ENCODE measurements at regions not wholly inside any gene's neighbourhood (a gene's known extent, or its start where the extent isn't known, plus 50 kb on each side); places are given as distances from the start of the nearest gene placed in this dataset.

DNA sequence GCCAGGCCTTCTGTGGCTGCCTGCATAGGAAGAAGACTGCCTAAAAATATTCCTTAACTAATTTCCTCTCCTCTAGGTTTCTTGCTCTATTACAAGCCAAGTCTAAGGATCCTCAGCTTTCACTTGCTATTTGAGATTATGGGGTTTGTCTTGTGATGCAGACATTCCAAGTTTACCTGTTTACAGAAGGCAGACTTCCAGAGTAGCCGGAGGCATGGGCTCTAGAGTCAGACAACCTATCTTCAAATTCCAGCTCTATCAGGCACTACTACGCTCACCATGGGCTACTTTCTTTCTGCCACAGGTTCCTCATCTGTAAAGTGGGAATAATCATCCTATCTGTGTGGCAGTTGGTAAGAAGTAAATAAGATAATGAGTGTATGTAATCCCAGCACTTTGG is 95.6 kb upstream of the BCL6 start:
- Histone ChIP-seq H3K4me1 (no peaks in the 10 kb centered on the region), H3K27ac (no peak overlapping the region), H3K9me3 (no peaks in the 10 kb centered on the region), H3K4me3 (no peak overlapping the region), H3K27me3 (no peaks in the 10 kb centered on the region), H3K36me3 (no peaks in the 10 kb centered on the region)
- no peak for DNase-seq (ENCODE audit: low spot score)
- TF ChIP-seq, protein P1, sequence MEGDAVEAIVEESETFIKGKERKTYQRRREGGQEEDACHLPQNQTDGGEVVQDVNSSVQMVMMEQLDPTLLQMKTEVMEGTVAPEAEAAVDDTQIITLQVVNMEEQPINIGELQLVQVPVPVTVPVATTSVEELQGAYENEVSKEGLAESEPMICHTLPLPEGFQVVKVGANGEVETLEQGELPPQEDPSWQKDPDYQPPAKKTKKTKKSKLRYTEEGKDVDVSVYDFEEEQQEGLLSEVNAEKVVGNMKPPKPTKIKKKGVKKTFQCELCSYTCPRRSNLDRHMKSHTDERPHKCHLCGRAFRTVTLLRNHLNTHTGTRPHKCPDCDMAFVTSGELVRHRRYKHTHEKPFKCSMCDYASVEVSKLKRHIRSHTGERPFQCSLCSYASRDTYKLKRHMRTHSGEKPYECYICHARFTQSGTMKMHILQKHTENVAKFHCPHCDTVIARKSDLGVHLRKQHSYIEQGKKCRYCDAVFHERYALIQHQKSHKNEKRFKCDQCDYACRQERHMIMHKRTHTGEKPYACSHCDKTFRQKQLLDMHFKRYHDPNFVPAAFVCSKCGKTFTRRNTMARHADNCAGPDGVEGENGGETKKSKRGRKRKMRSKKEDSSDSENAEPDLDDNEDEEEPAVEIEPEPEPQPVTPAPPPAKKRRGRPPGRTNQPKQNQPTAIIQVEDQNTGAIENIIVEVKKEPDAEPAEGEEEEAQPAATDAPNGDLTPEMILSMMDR (IDR thresholded peaks at IDR 0.05), result no peak

DNA sequence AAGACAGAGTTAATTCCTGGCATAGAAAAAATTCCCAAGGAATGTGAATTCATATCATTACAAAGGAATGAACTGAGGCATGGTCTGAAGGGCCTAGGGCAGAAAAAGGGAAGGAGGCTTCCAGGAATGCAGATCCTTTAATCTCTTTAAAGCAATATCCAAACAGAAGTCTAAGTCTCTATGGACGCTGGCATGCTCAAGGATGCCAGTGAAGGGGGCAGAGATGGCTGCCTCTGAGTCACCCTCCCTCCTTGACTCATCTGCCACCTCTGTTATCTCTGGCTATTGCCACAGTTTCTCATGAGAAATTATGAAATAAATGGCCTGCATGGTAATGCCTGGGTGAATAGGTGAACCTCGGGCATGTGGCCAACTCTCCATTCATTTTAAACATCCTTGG is 96.3 kb upstream of the BCL6 start:
- no peaks in the 10 kb centered on the region for H3K9me3 ChIP-seq
- H3K27me3 ChIP-seq, result no peaks in the 10 kb centered on the region
- TF ChIP-seq, protein P1 (IDR thresholded peaks at IDR 0.05), result no peak
- H3K4me1 ChIP-seq, result no peaks in the 10 kb centered on the region
- DNase-seq (ENCODE audit: low spot score), result no peak
- H3K4me3 ChIP-seq, result no peak overlapping the region
- H3K36me3 ChIP-seq, result no peaks in the 10 kb centered on the region
- H3K27ac ChIP-seq, result no peak overlapping the region

DNA sequence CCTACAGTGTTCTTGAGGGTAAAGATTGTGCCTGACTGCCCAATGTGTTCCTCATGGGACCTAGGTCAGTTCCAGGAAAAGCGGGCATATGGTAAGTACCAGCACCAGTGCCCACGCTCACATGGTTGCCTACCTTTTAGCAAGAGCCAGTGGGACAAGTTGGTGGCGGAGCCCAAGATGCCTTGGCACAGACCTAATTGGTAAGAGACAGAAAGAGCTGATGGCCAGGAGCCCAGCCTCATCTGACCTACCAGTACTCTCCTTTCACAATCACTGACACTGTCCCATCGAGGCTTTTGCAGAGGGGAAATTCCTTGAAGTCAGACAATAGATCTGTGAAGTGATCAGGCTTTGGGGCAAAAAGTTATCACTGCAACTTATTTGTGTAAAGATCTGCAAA is 98.4 kb upstream of the BCL6 start:
- Histone ChIP-seq H3K27me3 (no peaks in the 10 kb centered on the region), H3K27ac (no peak overlapping the region), H3K4me1 (no peaks in the 10 kb centered on the region), H3K9me3 (no peaks in the 10 kb centered on the region), H3K36me3 (no peaks in the 10 kb centered on the region), H3K4me3 (no peak overlapping the region)
- DNase-seq (ENCODE audit: low spot score), result no peak
- TF ChIP-seq, protein P1 (IDR thresholded peaks at IDR 0.05), result no peak

DNA sequence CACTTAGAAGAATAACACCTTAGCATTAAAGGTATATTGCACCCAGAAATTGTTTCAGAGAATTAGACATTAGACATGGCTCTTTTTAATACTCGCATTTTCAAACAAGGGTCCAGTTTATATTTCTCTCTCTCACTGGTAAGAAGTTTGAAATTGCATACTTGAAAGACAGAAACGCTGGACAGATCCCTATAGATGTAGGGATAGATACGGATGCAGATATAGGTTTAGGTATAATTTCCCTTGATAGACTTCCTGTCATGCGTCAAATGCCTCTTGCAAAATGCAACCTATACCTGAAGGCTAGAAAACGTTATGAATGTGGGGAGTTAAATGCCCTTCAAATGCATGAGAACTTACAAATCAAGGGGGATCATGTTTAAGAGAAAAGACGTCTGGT is 99.4 kb upstream of the BCL6 start:
- H3K27ac ChIP-seq, result no peak overlapping the region
- no peak for DNase-seq (ENCODE audit: low spot score)
- no peaks in the 10 kb centered on the region for H3K4me1 ChIP-seq
- no peaks in the 10 kb centered on the region for H3K9me3 ChIP-seq
- H3K4me3 ChIP-seq, result no peak overlapping the region
- TF ChIP-seq, protein P1 (IDR thresholded peaks at IDR 0.05), result no peak
- H3K27me3 ChIP-seq, result no peaks in the 10 kb centered on the region
- no peaks in the 10 kb centered on the region for H3K36me3 ChIP-seq

DNA sequence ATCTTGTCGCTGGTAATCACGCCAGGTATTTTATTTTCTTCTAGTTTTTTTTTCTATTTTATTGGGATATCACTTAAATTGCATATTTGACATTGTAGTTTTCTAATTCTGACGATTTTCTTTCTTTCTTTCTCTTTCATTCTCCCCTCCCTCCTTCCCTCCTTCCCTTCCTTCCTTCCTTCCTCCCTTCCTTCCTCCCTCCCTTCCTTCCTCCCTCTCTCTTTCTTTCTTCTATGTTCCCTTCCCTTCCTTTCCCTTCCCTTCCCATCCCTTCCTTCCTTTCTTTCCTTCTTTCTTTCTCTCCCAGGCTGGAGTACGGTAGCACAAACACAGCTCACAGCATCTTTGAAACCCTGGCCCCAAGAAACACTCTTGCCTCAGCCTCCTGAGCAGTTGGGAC is 100.6 kb upstream of the BCL6 start:
- Histone ChIP-seq H3K27ac (no peak overlapping the region), H3K4me1 (no peaks in the 10 kb centered on the region), H3K36me3 (no peaks in the 10 kb centered on the region), H3K4me3 (no peak overlapping the region), H3K27me3 (no peaks in the 10 kb centered on the region), H3K9me3 (no peaks in the 10 kb centered on the region)
- DNase-seq (ENCODE audit: low spot score), result no peak
- TF ChIP-seq, protein P1 (IDR thresholded peaks at IDR 0.05), result no peak

DNA sequence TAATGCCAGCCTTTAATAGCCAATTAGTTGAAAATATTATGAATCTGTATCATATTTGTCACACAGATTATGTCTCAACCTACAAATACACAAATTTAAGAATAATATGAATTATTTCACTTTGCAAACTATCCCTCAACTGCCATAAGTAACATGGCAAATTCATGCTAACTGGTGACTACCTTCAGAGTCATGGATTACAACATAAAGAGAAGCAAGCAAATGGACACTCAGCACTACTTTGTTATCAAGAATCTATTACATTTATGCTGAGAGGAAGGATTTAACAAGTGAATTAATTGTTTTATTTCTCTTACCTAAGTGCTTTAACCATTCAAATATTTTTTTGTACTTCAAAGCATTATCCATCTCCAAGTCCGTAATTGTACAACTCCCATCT is 103.1 kb upstream of the BCL6 start:
- H3K4me3 ChIP-seq, result no peak overlapping the region
- no peak for DNase-seq (ENCODE audit: low spot score)
- no peak overlapping the region for H3K27ac ChIP-seq
- no peaks in the 10 kb centered on the region for H3K9me3 ChIP-seq
- no peaks in the 10 kb centered on the region for H3K27me3 ChIP-seq
- H3K4me1 ChIP-seq, result no peaks in the 10 kb centered on the region
- no peaks in the 10 kb centered on the region for H3K36me3 ChIP-seq
- TF ChIP-seq, protein P1 (IDR thresholded peaks at IDR 0.05), result no peak
